ENCODE measurements at regions not wholly inside any gene's neighbourhood (a gene's known extent, or its start where the extent isn't known, plus 50 kb on each side); places are given as distances from the start of the nearest gene placed in this dataset.

DNA sequence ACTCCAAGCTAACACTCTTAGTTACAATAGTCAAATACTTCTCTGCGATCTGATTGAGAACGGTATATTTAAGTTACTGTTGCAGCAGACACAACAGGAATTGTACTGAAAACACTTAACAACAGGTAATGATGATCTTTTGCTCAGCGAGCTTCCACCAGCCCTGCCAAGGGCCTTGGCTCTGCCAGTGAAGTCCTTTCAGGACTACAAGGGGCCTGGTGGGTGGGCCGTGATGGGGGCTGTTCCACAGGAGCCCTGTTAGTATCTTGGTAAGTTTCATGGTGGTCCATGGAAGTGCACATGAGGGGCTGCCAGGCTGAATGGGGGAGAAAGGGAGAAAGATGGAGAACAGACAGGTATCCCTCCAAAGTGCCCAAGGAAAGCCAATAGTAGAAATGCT lies 178.6 kb upstream of the DOK6 start:
- Histone ChIP-seq H3K4me3 (ENCODE audit: low read length) (no peak overlapping the region), H3K27me3 (ENCODE audit: insufficient read depth, low read length, poor library complexity, severe bottlenecking) (no peaks in the 10 kb centered on the region), H3K27ac (ENCODE audit: low read depth, low read length) (no peak overlapping the region), H3K4me1 (ENCODE audit: insufficient read depth, low read length) (no peaks in the 10 kb centered on the region), H3K36me3 (ENCODE audit: insufficient read depth, low read length) (no peaks in the 10 kb centered on the region), H3K9me3 (ENCODE audit: low read length) (no peaks in the 10 kb centered on the region)
- DNase-seq = no peak
- ChIA-PET CTCF (no interaction called here), POLR2A (no interaction called here)
- Mint-ChIP-seq H3K36me3 (no peaks in the 10 kb centered on the region), H3K27me3 (no peaks in the 10 kb centered on the region), H3K27ac (no peak overlapping the region), H3K4me3 (no peak overlapping the region), H3K9me3 (no peaks in the 10 kb centered on the region), H3K4me1 (no peaks in the 10 kb centered on the region)

DNA sequence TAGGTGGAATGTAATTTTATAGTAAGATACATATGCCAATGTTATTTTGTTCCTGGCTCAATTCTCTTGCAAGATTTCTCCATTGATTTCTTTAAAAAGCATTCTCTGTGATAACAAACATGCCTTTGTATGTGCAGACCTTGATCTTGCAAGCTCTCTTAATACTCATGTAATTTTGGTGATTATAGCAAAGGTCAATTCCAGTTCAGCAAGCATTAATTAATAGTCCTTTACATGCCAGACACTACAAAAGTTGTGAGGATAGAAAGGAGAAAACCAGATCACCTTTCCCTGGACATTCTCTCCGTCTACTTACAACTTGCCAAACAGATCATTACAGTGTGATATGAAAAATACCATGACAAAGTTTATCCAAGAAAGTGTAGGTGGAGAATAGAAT lies 173.7 kb upstream of the DOK6 start:
- Mint-ChIP-seq H3K36me3 (no peaks in the 10 kb centered on the region), H3K27me3 (no peaks in the 10 kb centered on the region), H3K4me1 (no peaks in the 10 kb centered on the region), H3K9me3 (no peaks in the 10 kb centered on the region), H3K4me3 (no peak overlapping the region), H3K27ac (no peak overlapping the region)
- POLR2A ChIA-PET = no interaction called here
- Histone ChIP-seq H3K4me1 (ENCODE audit: insufficient read depth, low read length) (no peaks in the 10 kb centered on the region), H3K36me3 (ENCODE audit: insufficient read depth, low read length) (no peaks in the 10 kb centered on the region), H3K4me3 (ENCODE audit: low read length) (no peak overlapping the region), H3K27me3 (ENCODE audit: insufficient read depth, low read length, poor library complexity, severe bottlenecking) (no peaks in the 10 kb centered on the region), H3K9me3 (ENCODE audit: low read length) (no peaks in the 10 kb centered on the region), H3K27ac (ENCODE audit: low read depth, low read length) (no peak overlapping the region)
- CTCF ChIA-PET = no interaction called here
- no peak for DNase-seq

GRCh38 chr18:69230204-69230603 lies 170.5 kb upstream of the DOK6 start:
- CTCF ChIA-PET = no interaction called here

DNA sequence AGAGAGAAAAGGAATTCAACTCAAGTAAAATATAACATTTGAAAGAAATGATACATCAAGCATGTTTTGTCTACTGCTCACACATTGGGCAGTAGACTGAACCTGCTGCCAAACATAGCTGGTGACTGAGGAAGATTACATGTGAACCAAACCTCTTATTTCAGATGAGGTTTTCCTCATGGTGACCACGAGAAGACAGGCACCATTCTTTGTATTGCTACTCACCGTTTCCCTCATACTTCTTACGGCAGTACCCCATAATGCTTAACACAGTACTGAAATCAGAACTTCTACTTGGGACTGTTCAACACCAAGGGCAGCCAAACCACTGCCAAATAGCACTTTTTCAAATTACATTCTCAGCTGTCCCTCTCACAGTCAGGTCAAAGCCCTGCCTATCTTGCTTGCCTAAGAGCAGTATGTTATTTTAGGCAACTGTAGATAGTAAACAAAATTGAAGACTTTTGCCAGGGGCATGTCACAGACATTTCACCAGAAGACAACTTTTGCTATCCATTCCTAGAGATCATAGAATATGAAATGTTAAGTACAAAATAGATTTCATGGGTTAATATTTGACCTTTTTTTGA lies 167.1 kb upstream of the DOK6 start:
- Histone ChIP-seq H3K4me1 (ENCODE audit: insufficient read depth, low read length) (no peaks in the 10 kb centered on the region), H3K27ac (ENCODE audit: low read depth, low read length) (no peak overlapping the region), H3K36me3 (ENCODE audit: insufficient read depth, low read length) (no peaks in the 10 kb centered on the region), H3K4me3 (ENCODE audit: low read length) (no peak overlapping the region), H3K9me3 (ENCODE audit: low read length) (no peaks in the 10 kb centered on the region), H3K27me3 (ENCODE audit: insufficient read depth, low read length, poor library complexity, severe bottlenecking) (no peaks in the 10 kb centered on the region)
- H3K36me3 Mint-ChIP-seq = no peaks in the 10 kb centered on the region
- DNase-seq = no peak
- no peak overlapping the region for H3K27ac Mint-ChIP-seq
- no peaks in the 10 kb centered on the region for H3K9me3 Mint-ChIP-seq
- no peaks in the 10 kb centered on the region for H3K27me3 Mint-ChIP-seq
- ChIA-PET CTCF (no interaction called here), POLR2A (no interaction called here)
- no peak overlapping the region for H3K4me3 Mint-ChIP-seq
- H3K4me1 Mint-ChIP-seq = no peaks in the 10 kb centered on the region

More at GRCh38 chr18:69230204-69230603, 170.5 kb upstream of the DOK6 start:
- Mint-ChIP-seq H3K9me3 (no peaks in the 10 kb centered on the region), H3K4me3 (no peak overlapping the region), H3K36me3 (no peaks in the 10 kb centered on the region), H3K27ac (no peak overlapping the region), H3K27me3 (no peaks in the 10 kb centered on the region), H3K4me1 (no peaks in the 10 kb centered on the region)
- H3K27me3 ChIP-seq (ENCODE audit: insufficient read depth, low read length, poor library complexity, severe bottlenecking) = no peaks in the 10 kb centered on the region
- POLR2A ChIA-PET = no interaction called here
- no peaks in the 10 kb centered on the region for H3K36me3 ChIP-seq (ENCODE audit: insufficient read depth, low read length)
- H3K4me1 ChIP-seq (ENCODE audit: insufficient read depth, low read length) = no peaks in the 10 kb centered on the region
- H3K9me3 ChIP-seq (ENCODE audit: low read length) = no peaks in the 10 kb centered on the region
- no peak overlapping the region for H3K4me3 ChIP-seq (ENCODE audit: low read length)
- DNase-seq = no peak
- no peak overlapping the region for H3K27ac ChIP-seq (ENCODE audit: low read depth, low read length)

GRCh38 chr18:69239849-69240674 lies 160.6 kb upstream of the DOK6 start:
- ChIA-PET POLR2A (no interaction called here), CTCF (no interaction called here)
- Mint-ChIP-seq H3K36me3 (no peaks in the 10 kb centered on the region), H3K27ac (no peak overlapping the region), H3K4me1 (no peaks in the 10 kb centered on the region), H3K4me3 (no peak overlapping the region), H3K9me3 (peaks cover 0 to 2% (median 0%) of the 10 kb centered on the region in 5 donors), H3K27me3 (no peaks in the 10 kb centered on the region)
- no peak for DNase-seq
- H3K4me3 ChIP-seq (ENCODE audit: low read length) = no peak overlapping the region
- no peaks in the 10 kb centered on the region for H3K27me3 ChIP-seq (ENCODE audit: insufficient read depth, low read length, poor library complexity, severe bottlenecking)
- H3K4me1 ChIP-seq (ENCODE audit: insufficient read depth, low read length) = no peaks in the 10 kb centered on the region
- H3K9me3 ChIP-seq (ENCODE audit: low read length) = no peaks in the 10 kb centered on the region
- no peak overlapping the region for H3K27ac ChIP-seq (ENCODE audit: low read depth, low read length)
- H3K36me3 ChIP-seq (ENCODE audit: insufficient read depth, low read length) = no peaks in the 10 kb centered on the region

DNA sequence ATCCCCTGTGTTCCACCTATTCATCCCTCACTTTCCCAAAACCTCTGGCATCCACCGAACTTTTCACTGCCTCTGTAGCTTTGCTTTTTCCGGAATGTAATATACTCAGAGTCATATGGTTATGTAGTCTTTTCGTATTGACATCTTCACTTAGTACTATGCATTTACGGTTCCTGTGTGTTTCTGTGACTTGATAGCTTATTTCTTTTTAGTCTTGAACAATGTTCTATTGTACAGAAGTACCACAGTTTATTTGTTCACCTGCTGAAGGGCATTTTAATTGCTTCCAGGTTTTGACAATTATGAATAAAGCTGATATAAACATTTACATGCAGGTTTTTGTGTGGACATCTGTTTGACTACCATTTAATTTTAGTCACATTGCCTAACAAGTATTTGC lies 154.7 kb upstream of the DOK6 start:
- Mint-ChIP-seq H3K27me3 (no peaks in the 10 kb centered on the region), H3K4me3 (no peak overlapping the region), H3K4me1 (no peaks in the 10 kb centered on the region), H3K27ac (no peak overlapping the region), H3K36me3 (no peaks in the 10 kb centered on the region), H3K9me3 (peaks cover 0 to 2% (median 0%) of the 10 kb centered on the region in 5 donors)
- DNase-seq = no peak
- H3K4me3 ChIP-seq (ENCODE audit: low read length) = no peak overlapping the region
- no peaks in the 10 kb centered on the region for H3K9me3 ChIP-seq (ENCODE audit: low read length)
- H3K27me3 ChIP-seq (ENCODE audit: insufficient read depth, low read length, poor library complexity, severe bottlenecking) = no peaks in the 10 kb centered on the region
- no peak overlapping the region for H3K27ac ChIP-seq (ENCODE audit: low read depth, low read length)
- CTCF ChIA-PET = interaction anchor here (1.5 kb wide), 1 partner anchor 14 kb away, joined by 3 read pairs; no protein-coding TSS in a partner anchor
- POLR2A ChIA-PET = no interaction called here
- no peaks in the 10 kb centered on the region for H3K4me1 ChIP-seq (ENCODE audit: insufficient read depth, low read length)
- no peaks in the 10 kb centered on the region for H3K36me3 ChIP-seq (ENCODE audit: insufficient read depth, low read length)

- H3K9me3 Mint-ChIP-seq = peaks cover 0 to 3% (median 0%) of the 10 kb centered on the region in 5 donors
- Histone ChIP-seq H3K4me1 (ENCODE audit: insufficient read depth, low read length) (no peaks in the 10 kb centered on the region), H3K27me3 (ENCODE audit: insufficient read depth, low read length, poor library complexity, severe bottlenecking) (no peaks in the 10 kb centered on the region), H3K36me3 (ENCODE audit: insufficient read depth, low read length) (no peaks in the 10 kb centered on the region), H3K9me3 (ENCODE audit: low read length) (no peaks in the 10 kb centered on the region), H3K27ac (ENCODE audit: low read depth, low read length) (no peak overlapping the region), H3K4me3 (ENCODE audit: low read length) (no peak overlapping the region)
- no peaks in the 10 kb centered on the region for H3K36me3 Mint-ChIP-seq
- ChIA-PET CTCF (no interaction called here), POLR2A (no interaction called here)
- DNase-seq = no peak
- no peaks in the 10 kb centered on the region for H3K4me1 Mint-ChIP-seq
- H3K27ac Mint-ChIP-seq = peak overlapping the region in 1 of 8 donors; percentile 63
- no peaks in the 10 kb centered on the region for H3K27me3 Mint-ChIP-seq
- no peak overlapping the region for H3K4me3 Mint-ChIP-seq
These were observed 150.2 kb upstream of the DOK6 start for GRCh38 chr18:69250305-69251151.

DNA sequence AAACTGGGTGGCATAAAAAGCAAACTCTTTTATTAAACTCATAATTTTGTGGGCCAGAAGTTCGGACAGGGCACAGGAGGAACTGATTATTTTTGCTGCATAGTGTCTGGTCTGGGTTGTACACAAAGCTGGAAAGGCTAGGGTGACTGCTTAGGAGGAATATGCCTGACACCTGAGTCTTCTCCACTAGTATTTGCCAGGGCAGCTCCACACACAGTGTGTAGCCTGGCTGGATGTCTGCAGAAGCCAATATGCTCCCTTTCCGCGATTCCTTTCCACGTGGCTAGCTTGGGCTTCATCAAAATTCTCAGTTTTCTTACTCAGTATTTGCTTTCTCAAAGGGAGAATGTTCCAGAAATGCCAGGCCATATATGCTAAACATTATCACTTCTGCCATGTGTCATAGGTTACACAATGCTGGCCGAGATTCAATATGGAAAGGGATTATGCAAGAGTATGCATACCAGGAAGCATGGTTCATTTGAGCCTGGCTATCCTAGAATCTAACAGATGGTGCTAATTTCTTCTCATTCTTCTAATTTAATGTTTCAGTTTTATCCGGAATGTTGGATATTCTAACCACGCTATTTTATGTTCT lies 142.7 kb upstream of the DOK6 start:
- ChIA-PET CTCF (no interaction called here), POLR2A (no interaction called here)
- no peak overlapping the region for H3K4me3 ChIP-seq (ENCODE audit: low read length)
- no peaks in the 10 kb centered on the region for H3K36me3 Mint-ChIP-seq
- no peaks in the 10 kb centered on the region for H3K9me3 ChIP-seq (ENCODE audit: low read length)
- peaks cover 0 to 3% (median 0%) of the 10 kb centered on the region in 5 donors for H3K9me3 Mint-ChIP-seq
- no peak for DNase-seq
- no peaks in the 10 kb centered on the region for H3K4me1 ChIP-seq (ENCODE audit: insufficient read depth, low read length)
- H3K27me3 Mint-ChIP-seq = no peaks in the 10 kb centered on the region
- H3K4me1 Mint-ChIP-seq = no peaks in the 10 kb centered on the region
- no peak overlapping the region for H3K4me3 Mint-ChIP-seq
- no peaks in the 10 kb centered on the region for H3K27me3 ChIP-seq (ENCODE audit: insufficient read depth, low read length, poor library complexity, severe bottlenecking)
- no peak overlapping the region for H3K27ac Mint-ChIP-seq
- no peak overlapping the region for H3K27ac ChIP-seq (ENCODE audit: low read depth, low read length)
- no peaks in the 10 kb centered on the region for H3K36me3 ChIP-seq (ENCODE audit: insufficient read depth, low read length)

Measured in CD8-positive, alpha-beta memory T cell (primary cell).